Sigmoid colon (tissue), 6 donors: ENCODE measurements at regions not wholly inside any gene's neighbourhood (a gene's known extent, or its start where the extent isn't known, plus 50 kb on each side); places are given as distances from the start of the nearest gene placed in this dataset.

Experiments
- DNase-seq: peaks from one replicate; pipeline ENCODE4 v3.0.0-alpha.2; 2019
- H3K27ac ChIP-seq, 4 donors: fragments of 200-600 bp; sonication (generic); one replicate each; pipeline ENCODE4 v1.5.1; 2016 to 2019; ENCODE audit warnings: mild to moderate bottlenecking in 1 of 4
- H3K27me3 ChIP-seq, 3 donors: fragments of 200-600 bp; sonication (generic); one replicate each; pipeline ENCODE4 v1.5.1; 2019; ENCODE audit warnings: mild to moderate bottlenecking in 1 of 3
- H3K36me3 ChIP-seq, 4 donors: fragments of 200-600 bp; sonication (generic); one replicate each; pipeline ENCODE4 v1.5.1; 2016 to 2019
- H3K4me1 ChIP-seq, 4 donors: fragments of 200-600 bp; sonication (generic); one replicate each; pipeline ENCODE4 v1.5.1; 2017 to 2019
- H3K4me3 ChIP-seq, 4 donors: fragments of 200-600 bp; sonication (generic); one replicate each; pipeline ENCODE4 v1.5.1; 2017 to 2019; ENCODE audit warnings: mild to moderate bottlenecking in 2 of 4, moderate library complexity in 1 of 4
- H3K9me3 ChIP-seq, 4 donors: fragments of 200-600 bp in 3 of 4; sonication (generic) in 3 of 4; one replicate each; pipeline versions ENCODE4 v1.5.1 to v1.6.1; 2013 to 2019
- EP300 ChIP-seq, 4 donors: sonication (generic); formaldehyde crosslinking; IDR thresholded peaks; one replicate each; pipeline ENCODE4 v1.6.1; 2017; ENCODE audit warnings: antibody characterized with exemption in 4 of 4
- POLR2A ChIP-seq, 2 donors: fragments of 450-650 bp; IDR thresholded peaks; one replicate each; pipeline ENCODE4 v1.6.1; 2016; ENCODE audit warnings: antibody characterized with exemption in 2 of 2, mild to moderate bottlenecking in 2 of 2, moderate library complexity in 2 of 2
- POLR2AphosphoS5 ChIP-seq, 4 donors: sonication (generic); formaldehyde crosslinking; IDR thresholded peaks; one replicate each; pipeline ENCODE4 v1.6.1; 2017; ENCODE audit warnings: antibody characterized with exemption in 4 of 4
- WGBS, 2 donors: extraction: QIAGEN DNeasy Blood & Tissue Kit; methylation state at CpG; one replicate each; pipeline ENCODE4 v1.1.7; 2013; 5-methylcytosine and 5-hydroxymethylcytosine counted together
- intact Hi-C: fragments of 100-400 bp; cut with DNase I; formaldehyde crosslinking; loops from one replicate; pipeline ENCODE4 v1.15.1; 2023
- TF ChIP-seq, protein P1 (sequence below), 4 experiments: fragments of 450-650 bp in 3 of 4; fragments of 200-600 bp in 1 of 4; IDR thresholded peaks; one replicate each; pipeline ENCODE4 v1.5.1; 2016 to 2019; ENCODE audit warnings: antibody characterized with exemption in 4 of 4, mild to moderate bottlenecking in 3 of 4, moderate library complexity in 2 of 4
- donor health status: healthy with polysubstance abuse.
- donor health status: healthy.

DNA sequence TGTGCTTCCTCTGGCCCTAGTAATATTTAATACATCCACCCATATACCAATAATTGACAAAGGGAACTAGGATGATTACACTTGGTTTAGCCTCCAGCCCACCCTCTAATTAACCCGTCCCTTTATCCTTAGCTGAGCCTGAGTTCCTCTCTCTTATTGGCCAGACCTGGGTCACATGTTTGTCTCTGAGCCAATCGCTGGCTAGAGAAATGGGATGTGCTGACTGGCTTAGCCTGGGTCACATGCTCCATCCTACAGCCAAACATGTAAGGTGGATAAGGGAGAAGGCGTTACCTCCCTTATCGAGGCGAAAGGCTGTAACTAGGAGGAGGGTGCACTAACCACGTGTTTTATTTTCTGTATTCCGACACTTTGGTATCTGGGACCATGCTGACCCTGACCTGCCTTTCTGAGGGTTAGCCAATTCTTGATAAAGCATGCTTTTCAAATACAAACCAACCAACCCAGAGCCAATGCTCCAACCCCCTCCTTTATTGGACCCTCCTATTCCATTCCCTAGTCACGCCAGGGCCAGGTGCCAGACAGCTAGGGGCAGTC lies 262.7 kb downstream of the PREX1 start:
- Histone ChIP-seq H3K4me1 (no peaks in the 10 kb centered on the region), H3K9me3 (no peaks in the 10 kb centered on the region), H3K36me3 (no peaks in the 10 kb centered on the region), H3K27me3 (no peaks in the 10 kb centered on the region), H3K27ac (no peak overlapping the region), H3K4me3 (no peak overlapping the region)
- intact Hi-C loops = no loop called here
- 59 to 89% methylated on average over 8 of the region's 8 CpGs for WGBS, 2 donors
- DNase-seq = no peak
- no peak for TF ChIP-seq EP300 (IDR thresholded peaks at IDR 0.05)

DNA sequence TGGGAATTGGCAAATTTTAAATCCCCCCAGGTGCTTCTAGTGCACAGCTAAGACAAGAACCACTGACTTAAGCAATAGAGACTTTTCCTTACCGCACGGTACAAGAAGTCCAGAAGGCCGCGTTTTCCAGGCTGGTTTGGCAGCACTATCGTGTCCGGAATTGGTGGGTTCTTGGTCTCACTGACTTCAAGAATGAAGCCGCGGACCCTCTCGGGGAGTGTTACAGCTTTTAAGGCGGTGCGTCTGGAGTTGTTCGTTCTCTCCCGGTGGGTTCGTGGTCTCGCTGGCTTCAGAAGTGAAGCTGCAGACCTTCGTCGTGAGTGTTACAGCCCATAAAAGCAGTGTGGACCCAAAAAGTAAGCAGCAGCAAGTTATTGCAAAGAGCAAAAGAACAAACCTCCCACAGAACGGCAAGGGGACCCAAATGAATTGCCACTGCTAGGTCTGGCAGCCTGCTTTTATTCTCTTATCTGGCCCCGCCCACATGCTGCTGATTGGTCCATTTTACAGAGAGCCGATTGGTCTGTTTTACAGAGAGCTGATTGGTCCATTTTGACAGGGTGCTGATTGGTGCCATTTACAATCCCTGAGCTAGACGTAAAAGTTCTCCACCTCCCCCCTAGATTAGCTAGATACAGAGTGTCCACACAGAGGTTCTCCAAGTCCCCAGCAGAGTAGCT lies 264.5 kb downstream of the PREX1 start:
- no peak for DNase-seq
- TF ChIP-seq, protein P1, sequence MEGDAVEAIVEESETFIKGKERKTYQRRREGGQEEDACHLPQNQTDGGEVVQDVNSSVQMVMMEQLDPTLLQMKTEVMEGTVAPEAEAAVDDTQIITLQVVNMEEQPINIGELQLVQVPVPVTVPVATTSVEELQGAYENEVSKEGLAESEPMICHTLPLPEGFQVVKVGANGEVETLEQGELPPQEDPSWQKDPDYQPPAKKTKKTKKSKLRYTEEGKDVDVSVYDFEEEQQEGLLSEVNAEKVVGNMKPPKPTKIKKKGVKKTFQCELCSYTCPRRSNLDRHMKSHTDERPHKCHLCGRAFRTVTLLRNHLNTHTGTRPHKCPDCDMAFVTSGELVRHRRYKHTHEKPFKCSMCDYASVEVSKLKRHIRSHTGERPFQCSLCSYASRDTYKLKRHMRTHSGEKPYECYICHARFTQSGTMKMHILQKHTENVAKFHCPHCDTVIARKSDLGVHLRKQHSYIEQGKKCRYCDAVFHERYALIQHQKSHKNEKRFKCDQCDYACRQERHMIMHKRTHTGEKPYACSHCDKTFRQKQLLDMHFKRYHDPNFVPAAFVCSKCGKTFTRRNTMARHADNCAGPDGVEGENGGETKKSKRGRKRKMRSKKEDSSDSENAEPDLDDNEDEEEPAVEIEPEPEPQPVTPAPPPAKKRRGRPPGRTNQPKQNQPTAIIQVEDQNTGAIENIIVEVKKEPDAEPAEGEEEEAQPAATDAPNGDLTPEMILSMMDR (IDR thresholded peaks at IDR 0.05) = no peak
- no peak for TF ChIP-seq EP300 (IDR thresholded peaks at IDR 0.05)
- no peak for TF ChIP-seq POLR2A (IDR thresholded peaks at IDR 0.05)
- no peak for TF ChIP-seq POLR2AphosphoS5 (IDR thresholded peaks at IDR 0.05)
- 94 to 95% methylated on average over 21 of the region's 21 CpGs for WGBS, 2 donors
- no peaks in the 10 kb centered on the region for H3K36me3 ChIP-seq
- no peaks in the 10 kb centered on the region for H3K4me1 ChIP-seq
- intact Hi-C loops = no loop called here
- H3K27ac ChIP-seq = no peak overlapping the region
- H3K4me3 ChIP-seq = no peak overlapping the region
- H3K9me3 ChIP-seq = no peaks in the 10 kb centered on the region
- H3K27me3 ChIP-seq = no peaks in the 10 kb centered on the region

DNA sequence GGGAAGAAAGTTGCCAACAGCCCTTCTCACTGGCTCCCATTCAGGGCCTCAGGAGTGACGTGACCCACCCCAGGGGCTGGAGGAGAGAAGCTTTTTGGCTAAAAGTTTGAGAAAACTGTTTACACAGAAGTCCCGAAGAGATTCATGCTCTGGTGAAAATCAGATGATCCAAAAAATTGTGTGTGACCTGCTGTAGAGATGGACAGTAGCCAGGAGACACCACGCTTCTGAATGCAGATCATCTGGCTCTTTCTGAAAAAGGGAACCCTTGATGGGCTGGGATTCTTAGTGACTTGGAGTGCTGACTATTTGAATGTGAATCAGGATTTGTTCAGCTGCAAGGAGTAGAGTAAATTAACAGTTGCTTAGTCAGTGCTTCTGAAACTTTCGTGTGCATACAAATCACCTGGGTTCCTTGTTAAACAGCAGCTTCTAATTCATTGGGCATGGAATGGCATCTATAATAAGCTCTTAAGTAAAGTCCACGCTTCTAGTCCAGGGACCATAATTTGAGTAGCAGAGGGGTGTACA lies 265.1 kb downstream of the PREX1 start:
- DNase-seq = no peak
- no peaks in the 10 kb centered on the region for H3K36me3 ChIP-seq
- TF ChIP-seq POLR2AphosphoS5 (IDR thresholded peaks at IDR 0.05) (no peak), POLR2A (IDR thresholded peaks at IDR 0.05) (no peak), EP300 (IDR thresholded peaks at IDR 0.05) (no peak)
- TF ChIP-seq, protein P1 (IDR thresholded peaks at IDR 0.05) = no peak
- no peaks in the 10 kb centered on the region for H3K27me3 ChIP-seq
- no peak overlapping the region for H3K4me3 ChIP-seq
- H3K9me3 ChIP-seq = no peaks in the 10 kb centered on the region
- no peak overlapping the region for H3K27ac ChIP-seq
- intact Hi-C loops = no loop called here
- 72 to 79% methylated on average over 5 of the region's 5 CpGs for WGBS, 2 donors
- H3K4me1 ChIP-seq = no peaks in the 10 kb centered on the region

DNA sequence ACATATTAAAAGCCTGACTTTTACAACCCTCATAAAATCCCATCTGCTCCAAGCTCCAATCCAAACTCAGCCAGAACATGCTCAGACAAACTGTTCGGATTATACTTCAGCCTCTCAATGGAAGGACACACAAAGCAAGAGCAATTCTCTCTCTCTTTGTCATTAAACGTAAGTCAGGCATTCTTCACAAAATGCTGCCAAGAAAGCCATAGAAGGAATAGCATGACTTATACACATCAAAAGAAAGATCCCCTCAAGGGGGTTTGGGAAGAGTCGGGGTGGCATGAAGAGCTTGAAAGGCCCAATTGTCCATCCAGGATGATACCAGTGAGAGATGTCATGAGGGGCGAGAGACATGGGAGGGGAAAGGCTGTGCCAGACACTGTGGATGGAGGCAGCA lies 268.9 kb downstream of the PREX1 start:
- H3K36me3 ChIP-seq = no peaks in the 10 kb centered on the region
- WGBS, 2 donors = 47 to 63% methylated on average over 4 of the region's 4 CpGs
- H3K9me3 ChIP-seq = no peaks in the 10 kb centered on the region
- H3K4me1 ChIP-seq = no peaks in the 10 kb centered on the region
- no peaks in the 10 kb centered on the region for H3K27me3 ChIP-seq
- H3K27ac ChIP-seq = no peak overlapping the region
- DNase-seq = no peak
- no peak overlapping the region for H3K4me3 ChIP-seq
- intact Hi-C loops = no loop called here
- TF ChIP-seq EP300 (IDR thresholded peaks at IDR 0.05) = no peak
- TF ChIP-seq, protein P1 (IDR thresholded peaks at IDR 0.05) = no peak
- no peak for TF ChIP-seq POLR2A (IDR thresholded peaks at IDR 0.05)
- no peak for TF ChIP-seq POLR2AphosphoS5 (IDR thresholded peaks at IDR 0.05)

DNA sequence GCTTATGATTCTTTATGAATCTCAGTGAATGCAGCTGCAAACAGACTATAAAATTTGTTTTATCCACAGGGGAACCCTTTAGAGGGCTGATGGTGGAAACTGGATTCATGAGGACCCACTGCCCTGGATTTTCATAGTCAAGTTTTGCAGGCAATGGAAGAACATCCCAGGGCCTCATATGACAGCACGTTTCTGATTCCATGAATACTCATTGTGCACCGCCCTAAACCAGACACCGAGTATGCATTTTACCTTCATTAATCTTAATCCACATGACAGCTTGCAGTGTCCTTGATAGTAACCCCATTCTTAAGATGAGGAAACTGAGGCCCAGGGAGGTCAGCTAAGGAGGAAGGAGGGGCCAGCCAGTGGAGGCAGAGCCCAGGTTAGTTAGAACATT lies 270.4 kb downstream of the PREX1 start:
- no peak for TF ChIP-seq POLR2AphosphoS5 (IDR thresholded peaks at IDR 0.05)
- TF ChIP-seq, protein P1 (IDR thresholded peaks at IDR 0.05) = no peak
- TF ChIP-seq EP300 (IDR thresholded peaks at IDR 0.05) = no peak
- TF ChIP-seq POLR2A (IDR thresholded peaks at IDR 0.05) = no peak
- no peaks in the 10 kb centered on the region for H3K4me1 ChIP-seq
- no peaks in the 10 kb centered on the region for H3K36me3 ChIP-seq
- WGBS, 2 donors = 85% methylated on average over 3 of the region's 3 CpGs
- intact Hi-C loops = no loop called here
- no peaks in the 10 kb centered on the region for H3K9me3 ChIP-seq
- no peak for DNase-seq
- no peak overlapping the region for H3K4me3 ChIP-seq
- H3K27ac ChIP-seq = no peak overlapping the region
- H3K27me3 ChIP-seq = no peaks in the 10 kb centered on the region
